ENCODE measurements at regions not wholly inside any gene's neighbourhood (a gene's known extent, or its start where the extent isn't known, plus 50 kb on each side); places are given as distances from the start of the nearest gene placed in this dataset.

DNA sequence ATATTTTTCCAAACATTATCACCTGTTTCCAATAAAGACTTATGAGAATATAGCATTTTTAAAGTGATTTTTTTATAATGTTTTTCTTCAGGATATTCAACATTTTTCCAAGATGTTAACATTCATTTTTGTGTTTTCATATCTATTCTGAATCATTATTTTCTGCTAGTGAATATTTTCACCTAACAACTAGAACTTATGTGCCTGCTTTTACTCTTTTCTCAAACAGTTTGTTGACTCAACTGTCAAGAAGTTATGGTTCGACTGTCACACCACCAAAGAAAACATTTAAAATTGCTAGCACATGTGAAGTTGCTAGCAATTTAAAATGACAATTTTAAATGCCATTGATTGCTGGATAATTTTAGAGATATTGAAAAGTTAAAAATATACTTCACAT, 343.3 kb upstream of the CDH9 start:
- TF ChIP-seq CTCF (IDR thresholded peaks at IDR 0.05; ENCODE audit: borderline replicate concordance, extremely low read depth, low read length, poor library complexity, severe bottlenecking) (no peak), EZH2 (IDR thresholded peaks at IDR 0.05; ENCODE audit: borderline replicate concordance, low read depth, low read length, severe bottlenecking) (no peak)

Measured in DND-41 (cell line).